Stimulated activated CD8-positive, alpha-beta memory T cell treated with anti-CD3 and anti-CD28 coated beads, Interleukin-4, amount 100 ng/mL, for 24 hours (primary cell): ENCODE measurements at regions not wholly inside any gene's neighbourhood (a gene's known extent, or its start where the extent isn't known, plus 50 kb on each side); places are given as distances from the start of the nearest gene placed in this dataset.
"Not testable (repeated sequence)": the region's sequence is repeated elsewhere in the genome, so short reads cannot be mapped to it uniquely, and the experiment has no call there.

Experiments used
- DNase-seq: peaks from one replicate; pipeline ENCODE4 v3.0.0-alpha.2; 2020; ENCODE audit warnings: low read depth

DNA sequence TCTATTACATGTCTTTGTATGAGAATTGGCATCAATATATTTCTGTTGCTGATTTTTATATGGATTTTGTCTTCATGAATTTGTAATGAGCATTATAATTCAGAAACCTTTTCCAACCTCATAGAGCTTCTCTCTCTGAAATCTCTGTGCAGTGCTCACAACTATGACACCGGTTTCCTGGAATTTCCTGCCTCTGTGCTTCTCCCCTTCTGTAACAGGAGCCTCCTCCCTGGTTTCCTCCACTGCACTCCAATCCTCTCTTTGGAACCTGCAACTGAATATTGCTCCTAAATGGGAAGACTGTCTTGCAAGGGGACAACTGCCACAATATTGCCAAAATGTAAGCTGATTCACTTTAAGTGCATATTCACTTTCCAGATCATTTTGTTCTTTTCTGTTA lies 1147.9 kb downstream of the UQCRFS1 start:
- DNase-seq = no peak

DNA sequence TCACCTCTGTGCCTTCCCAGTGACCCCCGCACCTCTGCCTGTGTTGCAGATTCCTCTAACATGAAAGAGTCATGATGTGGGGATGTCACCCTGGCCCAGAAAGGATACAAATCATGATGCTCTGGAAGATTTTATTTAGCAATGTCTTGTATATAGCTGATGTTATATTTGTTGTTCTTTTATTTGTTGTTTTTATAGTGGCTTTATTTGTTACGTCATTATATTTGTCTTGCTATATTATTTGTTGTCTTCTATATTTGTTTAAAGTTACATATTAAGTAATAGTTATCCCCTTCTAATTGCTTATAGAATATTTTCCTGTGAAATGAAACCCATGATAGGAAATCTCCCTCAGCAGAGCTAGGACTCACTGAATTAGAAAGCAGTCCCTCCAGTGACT lies 1149.2 kb downstream of the UQCRFS1 start:
- no peak for DNase-seq

DNA sequence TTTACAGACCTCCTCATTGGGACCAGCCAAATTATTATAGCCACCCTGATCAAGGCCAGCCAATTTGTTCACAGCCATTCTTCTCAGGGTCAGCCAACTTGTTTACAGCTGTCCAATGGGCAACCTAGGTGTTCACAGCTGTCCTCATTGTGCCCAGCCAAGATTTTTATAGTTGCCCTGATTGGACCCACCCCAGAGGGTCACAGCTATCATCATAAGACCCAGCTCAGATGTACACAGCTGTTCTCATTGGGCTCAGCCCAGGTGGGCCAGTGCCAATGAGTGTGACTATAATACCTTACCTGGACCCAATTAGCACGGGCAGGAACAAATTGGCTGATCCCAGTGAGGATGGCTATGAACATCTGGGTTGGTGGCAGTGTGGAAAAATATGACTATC lies 1151.8 kb downstream of the UQCRFS1 start:
- DNase-seq = no peak

DNA sequence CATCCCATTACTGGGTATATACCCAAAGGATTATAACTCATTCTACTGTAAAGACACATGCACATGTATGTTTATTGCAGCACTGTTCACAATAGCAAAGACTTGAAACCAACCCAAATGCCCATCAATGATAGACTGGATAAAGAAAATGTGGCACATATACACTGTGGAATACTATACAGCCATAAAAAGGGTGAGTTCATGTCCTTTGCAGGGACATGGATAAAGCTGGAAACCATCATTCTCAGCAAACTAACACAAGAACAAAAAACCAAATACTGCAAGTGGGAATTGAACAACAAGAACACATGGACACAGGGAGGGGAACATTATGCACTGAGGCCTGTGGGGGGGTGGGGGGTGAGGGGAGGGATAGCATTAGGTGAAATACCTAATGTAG lies 1155.9 kb downstream of the UQCRFS1 start:
- DNase-seq = not testable (repeated sequence)

DNA sequence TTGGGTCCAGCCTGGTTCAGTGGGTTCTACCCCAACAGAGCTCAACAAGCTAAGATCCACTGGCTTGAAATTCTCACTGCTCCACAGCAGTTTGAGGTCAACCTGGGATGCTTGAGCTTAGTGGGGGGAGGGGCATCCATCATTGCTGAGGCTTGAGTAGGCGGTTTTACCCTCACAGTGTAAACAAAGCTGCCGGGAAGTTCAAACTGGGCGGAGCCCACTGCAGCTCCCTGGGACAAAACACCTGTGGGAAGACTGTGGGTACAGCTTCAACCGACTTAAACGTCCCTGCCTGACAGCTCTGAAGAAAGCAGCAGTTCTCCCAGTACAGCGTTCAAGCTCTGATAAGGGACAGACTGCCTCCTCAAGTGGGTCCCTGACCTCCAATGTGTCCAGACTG lies 1161.9 kb downstream of the UQCRFS1 start:
- DNase-seq = no peak

DNA sequence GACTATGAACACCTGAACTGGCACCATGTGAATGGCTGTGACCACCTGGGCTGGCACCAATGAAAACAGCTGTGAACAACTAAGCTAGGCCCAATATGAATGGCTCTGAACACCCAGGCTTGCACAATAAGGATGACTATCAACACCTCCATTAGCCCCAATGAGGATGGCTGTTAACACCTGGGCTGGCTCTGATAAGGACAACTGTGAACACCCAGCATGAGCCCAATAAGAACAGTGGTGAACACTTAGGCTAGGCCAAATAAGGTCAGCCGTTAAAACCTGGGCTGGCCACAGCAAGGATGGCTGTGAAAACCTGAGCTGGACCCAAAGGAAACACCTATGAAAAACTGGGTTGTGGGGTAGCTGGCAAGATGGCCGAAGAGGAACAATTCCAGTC lies 1163.1 kb downstream of the UQCRFS1 start:
- no peak for DNase-seq

DNA sequence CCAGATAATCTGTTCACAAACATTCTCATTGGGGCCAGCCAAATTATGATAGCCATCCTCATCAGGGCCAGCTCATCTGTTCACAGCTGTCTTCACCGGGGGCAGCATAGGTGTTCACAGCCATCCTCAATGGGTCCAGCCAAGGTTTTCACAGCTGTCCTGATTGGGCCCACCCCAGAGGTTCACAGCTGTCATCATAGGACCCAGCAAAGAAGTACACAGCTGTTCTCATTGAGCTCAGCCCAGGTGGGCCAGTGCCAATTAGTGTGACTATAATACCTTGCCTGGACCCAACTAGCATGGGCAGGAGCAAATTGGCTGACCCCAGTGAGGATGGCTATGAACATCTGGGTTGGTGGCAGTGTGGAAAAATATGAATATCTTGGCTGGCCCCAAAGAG lies 1166.0 kb downstream of the UQCRFS1 start:
- no peak for DNase-seq

DNA sequence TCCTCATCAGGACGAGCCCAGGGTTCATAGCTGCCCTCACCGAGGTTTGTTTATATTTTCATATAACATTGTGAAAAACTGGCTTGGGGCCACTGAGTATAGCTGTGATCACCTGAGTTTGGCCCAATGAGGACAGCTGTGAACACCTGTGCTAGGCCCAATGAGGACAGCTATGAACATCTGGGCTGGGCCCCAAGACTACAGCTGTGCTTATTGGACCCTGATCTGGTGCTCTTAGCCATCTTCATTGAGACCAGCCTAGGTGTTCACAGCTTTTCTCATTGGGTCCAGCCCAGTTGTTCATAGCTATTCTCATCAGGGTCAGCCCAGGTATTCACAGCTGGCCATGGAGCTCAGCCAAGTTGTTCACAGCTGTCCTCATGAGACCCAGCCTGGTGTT lies 1167.3 kb downstream of the UQCRFS1 start:
- DNase-seq = no peak

DNA sequence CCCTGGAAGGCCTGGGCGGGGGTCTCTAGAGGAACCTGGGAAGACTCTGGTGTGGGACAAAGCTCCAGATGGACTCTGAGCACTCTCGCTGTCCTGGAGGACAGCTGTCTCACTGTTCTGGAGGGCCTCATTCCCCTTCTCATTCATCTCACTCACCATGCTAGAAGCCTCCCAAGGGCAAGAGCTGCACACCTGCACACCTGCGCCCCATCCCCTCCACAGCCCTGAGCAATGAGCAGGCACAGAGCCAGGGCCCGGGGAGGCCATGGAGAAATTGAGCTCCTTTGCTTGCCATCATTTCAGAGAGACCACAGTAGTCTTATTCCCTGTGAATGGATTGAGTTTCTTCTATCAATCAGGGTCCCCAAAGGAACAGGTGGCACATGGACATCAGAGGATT lies 1168.5 kb downstream of the UQCRFS1 start:
- no peak for DNase-seq

DNA sequence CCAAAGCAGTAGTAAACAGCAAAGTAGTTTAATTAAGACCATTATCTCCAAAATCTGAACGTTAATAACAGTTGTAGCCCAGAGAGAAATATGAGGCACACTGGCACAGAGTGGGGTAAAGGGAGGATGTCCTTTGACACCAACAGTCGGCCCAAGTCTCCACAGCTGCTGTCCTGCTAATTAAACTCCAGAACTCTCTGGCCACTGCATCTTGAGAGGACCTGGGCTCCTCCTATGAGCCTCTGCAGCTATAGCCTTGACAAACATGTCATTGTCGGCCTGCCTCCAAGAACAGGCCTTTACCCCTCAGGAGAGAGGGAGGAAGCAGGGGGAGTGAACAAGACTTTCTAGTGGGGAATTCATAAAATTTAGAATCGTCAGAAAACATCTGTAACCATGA lies 1170.4 kb downstream of the UQCRFS1 start:
- DNase-seq = no peak

DNA sequence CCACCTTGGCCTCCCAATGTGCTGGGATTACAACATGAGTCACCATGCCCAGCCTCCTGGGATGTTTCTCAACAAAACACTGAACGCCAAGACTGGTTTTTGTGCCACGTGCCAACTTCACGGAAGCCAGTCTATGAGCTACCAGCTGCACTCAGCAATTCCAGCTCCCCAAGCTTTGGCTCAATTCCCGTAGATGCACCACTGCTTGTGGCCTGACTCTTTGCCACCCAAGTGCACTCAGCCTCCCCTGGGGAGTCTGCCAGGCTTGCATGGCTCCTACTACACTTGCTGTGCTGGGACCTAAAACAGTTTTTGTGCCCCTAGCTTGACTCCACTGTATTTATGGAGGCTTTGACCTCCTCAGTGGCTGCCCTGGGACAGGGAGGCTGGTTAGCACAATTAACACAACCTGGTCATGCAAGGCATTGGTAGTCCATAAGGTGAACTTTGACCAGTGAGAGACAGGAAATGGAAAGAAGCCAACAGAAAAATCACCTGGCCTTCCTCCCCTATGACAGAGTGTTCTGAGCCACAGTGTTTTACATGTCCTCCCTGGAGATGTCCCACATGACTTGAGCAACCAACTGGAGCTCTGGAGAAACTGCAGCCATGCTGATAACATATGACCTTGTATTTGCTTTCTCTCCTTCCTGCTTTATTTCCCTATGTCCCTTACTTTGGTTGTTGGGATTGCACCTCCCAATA lies 1173.1 kb downstream of the UQCRFS1 start:
- no peak for DNase-seq

DNA sequence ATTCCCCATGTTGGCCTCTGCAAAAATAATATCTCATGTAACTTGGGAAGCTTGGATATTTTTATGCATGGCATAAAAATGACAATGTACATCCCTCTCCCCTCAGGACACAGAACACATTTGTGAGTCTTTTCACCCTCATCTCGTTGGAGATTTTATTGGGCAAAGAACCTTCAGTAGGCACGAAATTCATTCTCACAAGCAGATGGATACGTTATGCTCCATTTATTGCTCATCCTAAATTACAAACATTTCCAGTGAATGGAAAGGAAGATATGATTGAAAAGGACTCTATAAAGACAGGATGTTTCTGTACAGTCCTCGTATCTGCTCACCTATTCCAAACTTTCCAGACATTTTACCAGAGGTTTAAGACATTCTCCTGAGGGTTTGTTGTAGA lies 1175.8 kb downstream of the UQCRFS1 start:
- no peak for DNase-seq

DNA sequence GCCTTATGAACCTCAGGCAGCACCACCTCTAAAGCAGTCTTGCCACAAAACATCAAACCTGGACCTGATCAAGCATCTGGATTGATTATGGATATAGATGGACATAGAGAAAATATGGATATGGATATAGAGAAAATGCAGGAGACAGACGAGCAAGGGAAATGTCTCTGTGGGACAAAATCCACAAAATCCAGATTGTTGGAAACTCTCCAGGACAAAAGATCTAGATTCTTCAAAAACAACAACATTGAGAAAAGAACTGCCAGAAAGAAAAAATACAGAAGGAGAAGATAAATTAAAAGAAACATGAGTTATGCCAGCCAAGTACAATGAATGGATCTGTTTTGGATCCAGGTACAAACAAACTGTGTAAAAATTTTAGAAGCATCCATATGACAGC lies 1176.5 kb downstream of the UQCRFS1 start:
- DNase-seq = no peak

DNA sequence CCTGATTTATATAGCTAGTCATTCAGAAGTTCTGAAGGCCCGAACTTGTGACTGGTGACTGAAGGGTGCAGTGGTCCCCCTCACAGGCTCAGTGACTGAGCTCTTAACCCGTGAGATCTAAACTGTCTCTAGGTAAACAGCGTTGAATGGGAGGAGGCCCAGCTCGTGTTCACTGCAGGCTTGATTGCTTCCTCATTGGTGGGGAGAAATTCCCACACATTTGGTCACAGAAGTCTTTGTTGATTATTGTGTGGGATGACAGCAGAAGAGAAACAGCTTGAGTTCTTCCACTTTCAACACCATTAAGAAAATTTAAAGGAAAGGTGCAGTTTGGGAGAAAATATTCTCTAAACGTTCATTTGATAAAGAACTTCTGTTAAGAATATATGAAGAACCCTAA lies 1178.0 kb downstream of the UQCRFS1 start:
- no peak for DNase-seq

DNA sequence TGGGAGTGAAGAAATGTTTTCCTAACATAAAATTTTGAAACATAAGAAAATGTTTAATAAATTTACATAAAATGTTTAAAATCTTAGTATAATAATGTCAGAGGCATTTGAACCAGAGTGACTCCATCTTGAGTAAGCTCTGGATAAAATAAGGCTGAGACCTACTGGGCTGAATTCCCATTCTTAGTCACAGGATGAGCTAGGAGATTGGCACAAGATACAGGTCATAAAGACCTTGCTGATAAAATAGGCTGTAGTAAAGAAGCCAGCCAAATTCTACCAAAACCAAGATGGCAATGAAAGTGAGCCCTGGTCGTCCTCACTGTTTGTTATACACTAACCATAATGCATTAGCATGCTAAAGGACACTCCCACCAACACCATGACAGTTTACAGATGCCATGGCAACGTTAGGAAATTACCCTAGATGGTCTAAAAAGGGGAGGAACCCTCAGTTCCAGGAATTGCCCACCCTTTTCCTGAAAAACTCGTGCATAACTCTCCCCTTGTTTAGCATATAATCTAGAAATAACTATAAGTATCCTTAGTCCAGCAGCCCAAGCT lies 1184.0 kb downstream of the UQCRFS1 start:
- DNase-seq = no peak

DNA sequence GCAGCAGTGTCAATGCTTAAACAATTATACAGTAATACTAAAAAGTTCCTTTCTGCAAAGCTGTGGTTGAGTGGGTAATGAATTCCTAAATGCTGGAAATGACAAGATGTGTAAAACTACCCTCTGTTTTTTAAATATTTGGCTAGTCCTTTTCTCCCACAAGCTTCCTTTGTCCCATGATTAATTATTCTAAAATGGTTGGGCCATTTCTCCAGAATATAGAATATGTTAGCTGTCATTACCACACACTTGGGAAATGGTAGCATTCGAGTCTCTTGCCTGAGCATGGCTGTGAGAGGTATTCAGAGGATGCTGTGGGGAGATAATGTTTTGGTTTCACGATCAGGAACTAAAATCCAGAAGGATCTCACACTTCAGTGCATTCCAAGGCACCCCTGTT lies 1185.8 kb downstream of the UQCRFS1 start:
- no peak for DNase-seq

DNA sequence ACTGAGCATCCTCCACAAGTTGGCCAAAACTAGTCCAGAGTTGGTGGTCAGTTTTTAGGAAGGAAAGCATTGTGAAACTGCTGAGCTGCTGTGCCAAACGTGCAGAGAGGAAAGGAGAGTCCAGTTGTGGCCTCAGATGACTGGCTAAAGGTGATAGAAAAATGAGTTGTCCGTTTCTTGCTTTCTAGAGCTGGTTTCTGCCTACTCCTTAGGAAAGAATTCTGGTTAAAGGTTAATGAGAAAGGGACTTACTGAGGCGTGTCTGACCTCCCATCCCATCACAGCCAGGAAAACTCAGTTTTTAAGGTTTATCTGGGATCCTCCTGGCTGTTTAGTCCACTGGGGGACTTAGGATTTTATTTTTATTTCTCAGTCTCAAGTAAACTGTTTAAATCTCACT lies 1186.3 kb downstream of the UQCRFS1 start:
- DNase-seq = no peak

DNA sequence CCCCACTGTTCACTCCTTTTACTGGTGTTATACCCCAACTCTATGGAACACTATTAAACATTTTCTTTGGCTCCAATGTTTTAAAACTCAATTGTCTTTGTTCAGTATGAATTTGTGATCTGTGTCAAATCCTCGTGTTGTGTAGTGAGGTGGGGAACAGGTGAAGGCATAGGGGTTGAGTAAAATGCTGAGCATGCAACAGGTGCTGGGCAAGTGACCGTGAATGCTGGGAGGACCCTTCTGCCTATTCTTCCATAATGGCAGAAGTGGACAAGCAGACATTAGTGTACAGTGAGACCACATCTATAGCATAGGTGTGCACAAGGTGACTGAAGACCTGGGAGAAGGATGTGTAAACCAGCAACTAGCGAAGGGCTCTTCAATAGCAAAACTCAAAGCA lies 1188.0 kb downstream of the UQCRFS1 start:
- no peak for DNase-seq

DNA sequence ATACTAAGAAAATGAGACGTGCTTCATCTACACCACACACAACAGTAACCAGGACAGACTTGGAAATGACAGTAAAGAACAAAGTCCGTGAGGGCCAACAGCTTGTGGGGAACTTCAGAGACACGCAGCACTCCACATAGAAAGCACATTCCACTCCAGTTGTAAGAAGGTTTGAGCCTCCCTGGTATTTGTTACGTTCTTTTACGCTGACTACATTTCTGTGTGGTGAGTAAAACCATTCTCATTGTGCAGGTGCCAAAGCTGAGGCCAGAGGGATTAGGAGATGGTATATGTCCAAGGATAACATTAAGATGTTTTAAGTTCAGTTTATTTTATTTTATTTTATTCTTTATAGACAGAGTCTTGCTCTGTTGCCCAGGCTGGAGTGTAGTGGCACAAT lies 1189.9 kb downstream of the UQCRFS1 start:
- no peak for DNase-seq

DNA sequence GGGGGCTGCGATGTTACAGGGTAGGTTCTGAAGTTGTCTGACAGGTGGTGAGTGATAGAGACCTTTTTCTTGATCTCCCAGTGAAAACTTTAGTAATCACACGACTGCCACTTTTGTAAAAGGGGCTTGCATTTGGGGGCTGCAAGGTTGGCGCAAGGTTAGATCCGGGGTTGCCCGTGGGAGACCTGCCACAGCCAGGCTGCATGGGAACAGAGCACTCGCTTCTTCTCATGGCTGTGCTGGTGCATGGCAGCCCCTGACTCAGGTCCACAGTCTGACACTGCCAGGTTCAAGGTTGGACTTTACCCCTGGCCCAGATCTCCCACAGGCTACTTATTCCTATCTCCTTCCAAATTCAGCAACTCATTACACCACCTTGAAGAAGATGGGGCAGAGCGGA lies 1190.4 kb downstream of the UQCRFS1 start:
- no peak for DNase-seq

DNA sequence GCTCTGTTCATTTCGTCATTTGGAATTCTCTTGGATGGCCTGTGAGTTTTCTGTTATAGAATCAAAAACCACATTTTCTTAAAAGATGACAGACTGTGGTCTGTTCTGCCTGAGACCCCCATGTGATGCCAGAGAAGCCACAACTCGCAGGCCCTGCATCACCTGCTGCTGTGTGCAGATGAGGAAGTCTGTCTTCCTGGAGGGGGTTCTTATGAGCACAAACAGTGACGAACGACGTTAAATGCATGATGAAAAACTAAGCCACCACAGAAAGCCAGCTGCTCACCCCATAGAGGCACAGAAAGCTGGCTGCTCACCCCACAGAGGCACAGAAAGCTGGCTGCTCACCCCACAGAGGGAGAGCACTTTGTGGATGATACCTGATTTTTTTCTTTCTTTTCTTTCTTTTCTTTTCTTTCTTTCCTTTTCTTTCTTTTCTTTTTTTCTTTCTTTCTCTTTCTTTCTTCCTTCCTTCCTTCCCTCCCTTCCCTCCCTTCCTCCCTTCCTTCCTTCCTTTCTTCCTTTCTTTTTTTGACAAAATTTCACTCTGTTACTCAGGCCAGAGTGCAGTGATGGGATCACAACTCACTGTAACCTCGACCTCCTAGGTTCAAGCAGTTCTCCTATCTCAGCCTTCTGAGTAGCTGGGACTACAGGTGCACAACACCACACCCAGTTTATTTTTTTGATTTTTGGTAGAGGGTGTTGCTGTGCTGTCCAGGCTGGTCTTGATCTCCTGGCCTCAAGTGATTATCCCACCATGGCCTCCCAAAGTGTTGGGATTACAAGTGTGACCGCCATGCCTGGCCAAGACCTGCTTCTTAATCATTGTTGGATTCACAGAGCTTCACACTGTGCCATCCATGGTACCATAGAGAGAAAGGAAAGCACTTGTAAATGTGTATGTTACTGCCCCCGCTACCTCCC lies 1191.4 kb downstream of the UQCRFS1 start:
- DNase-seq = no peak

DNA sequence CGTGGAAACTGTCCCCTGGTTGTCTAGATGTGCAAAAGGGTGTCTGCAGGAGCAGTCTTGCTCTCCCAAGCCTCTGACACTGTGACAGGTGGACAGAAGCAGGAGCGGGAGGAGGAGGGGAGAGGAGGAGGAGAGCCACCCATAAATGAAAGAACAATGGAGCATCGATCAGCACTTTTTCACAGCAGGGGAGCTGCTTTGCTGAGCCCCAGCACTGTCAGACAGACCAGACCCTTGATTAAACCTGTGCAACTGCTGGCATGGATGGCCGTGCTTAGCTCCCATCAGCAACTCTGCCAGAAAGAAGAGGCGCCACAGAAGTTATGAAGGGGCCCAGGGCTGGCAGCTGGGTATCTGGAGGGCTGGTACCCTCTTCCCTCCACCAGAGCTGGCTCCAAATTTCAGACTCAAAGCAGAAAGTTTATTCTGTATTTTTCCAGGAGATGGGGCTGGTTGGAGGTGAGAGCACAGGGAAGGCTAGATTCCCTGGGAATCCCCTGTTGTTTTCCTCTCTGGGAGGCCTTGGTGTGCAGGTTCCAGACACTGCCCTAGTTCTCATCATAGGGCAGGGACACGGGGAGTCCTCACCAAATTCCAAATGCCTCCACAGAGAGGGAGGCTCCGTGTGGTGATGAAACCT lies 1192.2 kb downstream of the UQCRFS1 start:
- DNase-seq = no peak

DNA sequence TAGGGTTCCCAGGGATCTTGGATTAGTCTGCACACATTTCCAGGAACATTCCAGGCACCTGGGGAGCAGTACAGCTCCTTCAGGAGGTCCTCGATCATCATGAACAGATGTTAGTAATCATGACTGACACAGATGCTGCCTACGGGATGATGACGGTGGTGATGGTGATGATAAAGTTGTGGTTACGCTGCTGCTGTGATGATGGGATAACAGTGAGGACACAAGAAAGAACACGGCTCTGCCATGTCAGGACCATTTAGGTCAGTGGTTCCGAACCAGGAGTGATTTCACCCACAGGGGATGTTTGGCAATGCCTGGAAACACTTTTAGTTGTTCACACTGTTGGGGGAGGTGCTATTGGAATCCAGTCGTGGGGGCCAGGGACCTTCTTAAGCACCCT lies 1193.0 kb downstream of the UQCRFS1 start:
- DNase-seq = no peak
